Keratinocyte (primary cell): ENCODE measurements at regions not wholly inside any gene's neighbourhood (a gene's known extent, or its start where the extent isn't known, plus 50 kb on each side); places are given as distances from the start of the nearest gene placed in this dataset.

Experiments used
- DNase-seq: peaks from one replicate; pipeline ENCODE4 v3.0.0-alpha.2; 2011; ENCODE audit warnings: low read depth, missing footprints, low spot score
- FAIRE-seq: peaks from 2 replicates; lab custom pipeline; 2011; peaks lifted over from hg19 to GRCh38; lab: Jason Lieb, UNC
- H2AFZ ChIP-seq: 2 replicates; pipeline ENCODE4 v1.6.0; 2012; ENCODE audit warnings: low read length, control low read depth, inconsistent platforms; ENCODE audit not compliant: control insufficient read depth
- H3K27ac ChIP-seq: 2 replicates; pipeline ENCODE4 v1.5.1; 2011; ENCODE audit warnings: low read length; ENCODE audit not compliant: control insufficient read depth, insufficient read depth
- H3K27me3 ChIP-seq: 3 replicates; pipeline ENCODE4 v1.6.0; 2011; ENCODE audit warnings: low read length; ENCODE audit not compliant: control insufficient read depth, insufficient read depth; ENCODE audit errors: extremely low read depth
- H3K36me3 ChIP-seq, 2 experiments: 2 replicates in 1 of 2; 3 replicates in 1 of 2; pipeline ENCODE4 v1.5.1; 2011; ENCODE audit warnings: low read length in 2 of 2, mild to moderate bottlenecking in 1 of 2; ENCODE audit not compliant: control insufficient read depth in 2 of 2, insufficient read depth in 2 of 2; ENCODE audit errors: extremely low read depth in 1 of 2
- H3K4me1 ChIP-seq: 3 replicates; pipeline ENCODE4 v1.5.1; 2011; ENCODE audit warnings: low read length; ENCODE audit not compliant: control insufficient read depth, insufficient read depth; ENCODE audit errors: extremely low read depth
- H3K4me2 ChIP-seq: 3 replicates; pipeline ENCODE4 v1.6.0; 2011; ENCODE audit warnings: low read depth, low read length; ENCODE audit not compliant: control insufficient read depth, insufficient read depth; ENCODE audit errors: extremely low read depth
- H3K4me3 ChIP-seq, 3 experiments: fragments of 200-600 bp in 1 of 3; sonication (generic) in 1 of 3; 2 replicates in 2 of 3; 3 replicates in 1 of 3; pipeline ENCODE4 v1.5.1; 2011 to 2016; ENCODE audit warnings: low read length in 3 of 3, mild to moderate bottlenecking in 3 of 3, control low read depth in 2 of 3, inconsistent platforms in 1 of 3, low read depth in 1 of 3, mixed read lengths in 1 of 3, mixed run types in 1 of 3, moderate library complexity in 1 of 3; ENCODE audit not compliant: control insufficient read depth in 2 of 3, insufficient read depth in 2 of 3; ENCODE audit errors: extremely low read depth in 1 of 3
- H3K79me2 ChIP-seq: 2 replicates; pipeline ENCODE4 v1.6.0; 2012; ENCODE audit warnings: low read length; ENCODE audit not compliant: control insufficient read depth, insufficient read depth
- H3K9ac ChIP-seq: 3 replicates; pipeline ENCODE4 v1.6.0; 2011; ENCODE audit warnings: low read length; ENCODE audit not compliant: control insufficient read depth, insufficient read depth; ENCODE audit errors: extremely low read depth
- H3K9me1 ChIP-seq: 3 replicates; pipeline ENCODE4 v1.6.0; 2011; ENCODE audit warnings: low read length; ENCODE audit not compliant: control insufficient read depth, insufficient read depth; ENCODE audit errors: extremely low read depth
- H3K9me3 ChIP-seq: 2 replicates; pipeline ENCODE4 v1.5.1; 2012; ENCODE audit warnings: low read depth, low read length; ENCODE audit not compliant: control insufficient read depth
- H4K20me1 ChIP-seq: 3 replicates; pipeline ENCODE4 v1.6.0; 2011; ENCODE audit warnings: low read length; ENCODE audit not compliant: control insufficient read depth, insufficient read depth; ENCODE audit errors: extremely low read depth
- CTCF ChIP-seq, 3 experiments: IDR thresholded peaks in 1 of 3; conservative IDR thresholded peaks in 1 of 3; optimal IDR thresholded peaks in 1 of 3; 2 replicates in 2 of 3; 3 replicates in 1 of 3; pipeline versions ENCODE3 to v1.5.1; 2011; ENCODE audit warnings: low read length in 3 of 3, mild to moderate bottlenecking in 3 of 3, moderate library complexity in 2 of 3, control low read depth in 1 of 3, inconsistent platforms in 1 of 3; ENCODE audit not compliant: insufficient read depth in 2 of 3; ENCODE audit errors: extremely low read depth in 1 of 3
- EZH2 ChIP-seq: IDR thresholded peaks from one replicate; pipeline ENCODE4 v1.6.1; 2012; ENCODE audit warnings: inconsistent platforms, mild to moderate bottlenecking, low read length, moderate library complexity
- dilution Hi-C: fragments of 300-500 bp; cut with MboI; formaldehyde crosslinking; loops from one replicate; pipeline ENCODE4 v1.7.0; 2020; ENCODE audit warnings: low sequenced_read_pairs; ENCODE audit not compliant: extremely low pct_ligation_motif_present

- no peaks in the 10 kb centered on the region for H3K9me1 ChIP-seq
- TF ChIP-seq CTCF (optimal IDR thresholded peaks at IDR 0.05 in 1 of 3, IDR thresholded peaks at IDR 0.05 in 1 of 3, conservative IDR thresholded peaks at IDR 0.05 in 1 of 3; ENCODE audit: extremely low read depth in 1 of 3, insufficient read depth in 2 of 3, low read length in 3 of 3), result no peak
- no peak for TF ChIP-seq EZH2
These were observed 719.4 kb upstream of the CELF4 start for GRCh38 chr18:38284972-38285371.

GRCh38 chr18:38263066-38263465, 697.5 kb upstream of the CELF4 start:
- H3K27me3 ChIP-seq, result no peaks in the 10 kb centered on the region
- no peaks in the 10 kb centered on the region for H3K9me1 ChIP-seq
- no peak overlapping the region for H3K9ac ChIP-seq
- H3K4me3 ChIP-seq, result no peak overlapping the region
- no peaks in the 10 kb centered on the region for H3K36me3 ChIP-seq
- FAIRE-seq (no peak), DNase-seq (no peak)
- H3K79me2 ChIP-seq, result no peaks in the 10 kb centered on the region
- no peaks in the 10 kb centered on the region for H3K4me1 ChIP-seq
- dilution Hi-C loops, result no loop called here
- no peak overlapping the region for H3K4me2 ChIP-seq
- TF ChIP-seq EZH2 (no peak), CTCF (optimal IDR thresholded peaks at IDR 0.05 in 1 of 3, IDR thresholded peaks at IDR 0.05 in 1 of 3, conservative IDR thresholded peaks at IDR 0.05 in 1 of 3; ENCODE audit: extremely low read depth in 1 of 3, insufficient read depth in 2 of 3, low read length in 3 of 3) (no peak)
- no peaks in the 10 kb centered on the region for H4K20me1 ChIP-seq
- H3K9me3 ChIP-seq, result no peaks in the 10 kb centered on the region
- no peak overlapping the region for H2AFZ ChIP-seq
- no peak overlapping the region for H3K27ac ChIP-seq

More at GRCh38 chr18:38284972-38285371, 719.4 kb upstream of the CELF4 start:
- Histone ChIP-seq H4K20me1 (no peaks in the 10 kb centered on the region), H3K27me3 (no peaks in the 10 kb centered on the region), H3K9ac (no peak overlapping the region), H3K36me3 (no peaks in the 10 kb centered on the region), H3K4me2 (no peak overlapping the region), H3K79me2 (no peaks in the 10 kb centered on the region), H3K4me1 (no peaks in the 10 kb centered on the region), H3K27ac (no peak overlapping the region), H3K4me3 (no peak overlapping the region), H2AFZ (no peak overlapping the region), H3K9me3 (no peaks in the 10 kb centered on the region)
- FAIRE-seq (no peak), DNase-seq (no peak)
- dilution Hi-C loops, result no loop called here
